ENCODE measurements at regions not wholly inside any gene's neighbourhood (a gene's known extent, or its start where the extent isn't known, plus 50 kb on each side); places are given as distances from the start of the nearest gene placed in this dataset.

DNA sequence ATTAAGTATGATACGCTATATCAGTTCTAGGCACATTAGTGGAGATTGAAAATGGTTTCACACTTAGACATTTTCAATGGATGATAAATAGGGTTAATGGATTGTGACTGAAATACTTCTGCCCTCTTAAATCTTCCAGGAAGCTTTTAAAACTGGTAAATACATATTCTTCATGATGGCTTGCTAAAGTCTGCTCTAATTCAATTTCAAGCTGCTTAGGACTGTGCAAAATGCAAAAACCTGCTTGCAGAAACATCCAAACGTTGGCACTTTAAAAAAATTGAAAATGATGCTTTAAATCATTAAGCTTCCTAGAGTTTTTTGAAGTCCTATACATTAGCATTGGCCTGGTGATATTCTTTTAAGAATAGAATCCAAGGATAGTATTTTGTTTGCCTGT lies 214.8 kb upstream of the FSHR start:
- intact Hi-C loops (cut with DNase I) = no loop called here
- DNase-seq = no peak
- Histone ChIP-seq H3K27me3 (no peaks in the 10 kb centered on the region), H3K4me3 (replicated peaks in 1 of 3) (no peak overlapping the region), H3K27ac (no peak overlapping the region), H3K9me3 (no peaks in the 10 kb centered on the region), H3K36me3 (no peaks in the 10 kb centered on the region), H3K4me1 (no peaks in the 10 kb centered on the region)
- WGBS, 2 donors = 66 to 68% methylated on average over 2 of the region's 2 CpGs
- TF ChIP-seq POLR2A (IDR thresholded peaks at IDR 0.05) = no peak
- TF ChIP-seq, protein P1, sequence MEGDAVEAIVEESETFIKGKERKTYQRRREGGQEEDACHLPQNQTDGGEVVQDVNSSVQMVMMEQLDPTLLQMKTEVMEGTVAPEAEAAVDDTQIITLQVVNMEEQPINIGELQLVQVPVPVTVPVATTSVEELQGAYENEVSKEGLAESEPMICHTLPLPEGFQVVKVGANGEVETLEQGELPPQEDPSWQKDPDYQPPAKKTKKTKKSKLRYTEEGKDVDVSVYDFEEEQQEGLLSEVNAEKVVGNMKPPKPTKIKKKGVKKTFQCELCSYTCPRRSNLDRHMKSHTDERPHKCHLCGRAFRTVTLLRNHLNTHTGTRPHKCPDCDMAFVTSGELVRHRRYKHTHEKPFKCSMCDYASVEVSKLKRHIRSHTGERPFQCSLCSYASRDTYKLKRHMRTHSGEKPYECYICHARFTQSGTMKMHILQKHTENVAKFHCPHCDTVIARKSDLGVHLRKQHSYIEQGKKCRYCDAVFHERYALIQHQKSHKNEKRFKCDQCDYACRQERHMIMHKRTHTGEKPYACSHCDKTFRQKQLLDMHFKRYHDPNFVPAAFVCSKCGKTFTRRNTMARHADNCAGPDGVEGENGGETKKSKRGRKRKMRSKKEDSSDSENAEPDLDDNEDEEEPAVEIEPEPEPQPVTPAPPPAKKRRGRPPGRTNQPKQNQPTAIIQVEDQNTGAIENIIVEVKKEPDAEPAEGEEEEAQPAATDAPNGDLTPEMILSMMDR (IDR thresholded peaks at IDR 0.05) = no peak

GRCh38 chr2:49367003-49367402 lies 212.7 kb upstream of the FSHR start:
- no peaks in the 10 kb centered on the region for H3K4me1 ChIP-seq
- intact Hi-C loops (cut with DNase I) = no loop called here
- no peak for TF ChIP-seq POLR2A (IDR thresholded peaks at IDR 0.05)
- TF ChIP-seq, protein P1 (IDR thresholded peaks at IDR 0.05) = no peak
- H3K36me3 ChIP-seq = no peaks in the 10 kb centered on the region
- DNase-seq = no peak
- H3K27ac ChIP-seq = no peak overlapping the region
- no peak overlapping the region for H3K4me3 ChIP-seq (replicated peaks in 1 of 3)
- H3K27me3 ChIP-seq = no peaks in the 10 kb centered on the region
- no peaks in the 10 kb centered on the region for H3K9me3 ChIP-seq

- no peaks in the 10 kb centered on the region for H3K27me3 ChIP-seq
- H3K4me3 ChIP-seq (replicated peaks in 1 of 3) = no peak overlapping the region
- no peaks in the 10 kb centered on the region for H3K9me3 ChIP-seq
- no peak for DNase-seq
- H3K36me3 ChIP-seq = no peaks in the 10 kb centered on the region
- no peaks in the 10 kb centered on the region for H3K4me1 ChIP-seq
- intact Hi-C loops (cut with DNase I) = no loop called here
- 53 to 54% methylated on average over 2 of the region's 2 CpGs for WGBS, 2 donors
- no peak overlapping the region for H3K27ac ChIP-seq
- TF ChIP-seq, protein P1 (IDR thresholded peaks at IDR 0.05) = no peak
- no peak for TF ChIP-seq POLR2A (IDR thresholded peaks at IDR 0.05)
Observed at GRCh38 chr2:49360407-49360767, 206.1 kb upstream of the FSHR start.

GRCh38 chr2:49359721-49360406 lies 205.5 kb upstream of the FSHR start:
- intact Hi-C loops (cut with DNase I) = no loop called here
- WGBS, 2 donors = 63 to 67% methylated on average over 2 of the region's 2 CpGs
- no peak for DNase-seq

DNA sequence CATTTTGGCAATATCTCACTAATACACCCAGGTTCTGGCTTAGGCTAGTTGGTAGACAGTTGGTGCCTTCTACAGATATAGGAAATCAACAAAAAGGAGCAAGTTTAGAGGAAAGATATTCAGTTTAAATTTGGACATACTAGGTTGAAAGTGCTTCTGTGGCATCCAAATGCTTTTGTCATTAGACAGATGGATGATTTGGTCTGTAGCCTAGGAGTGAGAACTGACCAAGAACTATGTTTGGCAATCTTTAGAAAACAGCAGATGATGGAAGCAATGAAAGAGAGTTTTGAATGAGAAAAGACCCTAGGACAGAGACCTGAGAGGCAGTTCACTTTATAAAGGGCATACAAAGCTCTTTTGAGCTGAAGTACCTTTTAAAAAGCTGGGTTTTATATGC lies 201.3 kb upstream of the FSHR start:
- DNase-seq = no peak
- Histone ChIP-seq H3K27ac (no peak overlapping the region), H3K27me3 (no peaks in the 10 kb centered on the region), H3K36me3 (no peaks in the 10 kb centered on the region), H3K4me3 (replicated peaks in 1 of 3) (no peak overlapping the region), H3K4me1 (no peaks in the 10 kb centered on the region), H3K9me3 (no peaks in the 10 kb centered on the region)
- intact Hi-C loops (cut with DNase I) = no loop called here
- TF ChIP-seq, protein P1 (IDR thresholded peaks at IDR 0.05) = no peak
- TF ChIP-seq POLR2A (IDR thresholded peaks at IDR 0.05) = no peak

More at GRCh38 chr2:49359721-49360406, 205.5 kb upstream of the FSHR start:
- TF ChIP-seq, protein P1 (IDR thresholded peaks at IDR 0.05) = no peak
- no peak for TF ChIP-seq POLR2A (IDR thresholded peaks at IDR 0.05)
- Histone ChIP-seq H3K27me3 (no peaks in the 10 kb centered on the region), H3K36me3 (no peaks in the 10 kb centered on the region), H3K9me3 (no peaks in the 10 kb centered on the region), H3K4me3 (replicated peaks in 1 of 3) (no peak overlapping the region), H3K27ac (no peak overlapping the region), H3K4me1 (no peaks in the 10 kb centered on the region)

Data from thyroid gland (tissue), 4 donors.